K562 (cell line): ENCODE measurements at regions not wholly inside any gene's neighbourhood (a gene's known extent, or its start where the extent isn't known, plus 50 kb on each side); places are given as distances from the start of the nearest gene placed in this dataset.
A peak's percentile ranks its signal among the peaks of the same experiment; 100 is the strongest.

ENCODE experiments used
- CBFA2T2 ChIP-seq: fragments of 450-650 bp; conservative IDR thresholded peaks from 2 replicates; pipeline ENCODE4 v1.6.1; 2017; ENCODE audit warnings: mild to moderate bottlenecking
- EP300 ChIP-seq: IDR thresholded peaks from 2 replicates; pipeline ENCODE4 v1.6.1; 2012; ENCODE audit warnings: low read length, improper control_type of control experiment
- ESRRA ChIP-seq: fragments of 450-650 bp; IDR thresholded peaks from 2 replicates; pipeline ENCODE4 v1.6.1; 2014; ENCODE audit warnings: low read depth, mild to moderate bottlenecking, moderate library complexity, borderline replicate concordance
- IRF9 ChIP-seq: fragments of 450-650 bp; IDR thresholded peaks from 2 replicates; pipeline ENCODE4 v1.6.1; 2016; ENCODE audit warnings: missing biosample characterization, missing genetic modification characterization
- MTA1 ChIP-seq: fragments of 450-650 bp; IDR thresholded peaks from 2 replicates; pipeline ENCODE4 v1.6.1; 2017; ENCODE audit warnings: borderline replicate concordance
- NBN ChIP-seq: fragments of 450-650 bp; IDR thresholded peaks from 2 replicates; pipeline ENCODE4 v1.6.1; 2016; ENCODE audit warnings: low read depth, mild to moderate bottlenecking
- NCOR1 ChIP-seq: fragments of 450-650 bp; IDR thresholded peaks from 2 replicates; pipeline ENCODE4 v1.6.1; 2016; ENCODE audit warnings: mild to moderate bottlenecking, moderate library complexity
- NR1H2 ChIP-seq: sonication (generic); formaldehyde crosslinking; IDR thresholded peaks from 2 replicates; pipeline ENCODE4 v1.4.0; 2020; ENCODE audit warnings: mild to moderate bottlenecking, missing genetic modification reagents
- RB1 ChIP-seq: fragments of 450-650 bp; IDR thresholded peaks from 2 replicates; pipeline ENCODE4 v1.6.1; 2017; ENCODE audit warnings: low read depth, mild to moderate bottlenecking
- RBM14 ChIP-seq: fragments of 200-400 bp; formaldehyde crosslinking; IDR thresholded peaks from 2 replicates; pipeline ENCODE4 v1.6.1; 2018; ENCODE audit warnings: low read depth, mild to moderate bottlenecking, low read length, moderate library complexity, borderline replicate concordance; ENCODE audit not compliant: insufficient read depth
- SMAD3 ChIP-seq: fragments of 450-650 bp; formaldehyde crosslinking; conservative IDR thresholded peaks from 2 replicates; pipeline ENCODE4 v1.4.0; 2020; ENCODE audit warnings: mild to moderate bottlenecking
- STAG1 ChIP-seq: sonication (generic); formaldehyde crosslinking; IDR thresholded peaks from 2 replicates; pipeline ENCODE4 v1.5.0; 2020; ENCODE audit warnings: missing genetic modification reagents, borderline replicate concordance
- TRIM24 ChIP-seq, 2 experiments: fragments of 450-650 bp; IDR thresholded peaks; 2 replicates each; pipeline ENCODE4 v1.6.1; 2016
- YY1 ChIP-seq, 3 experiments: IDR thresholded peaks; 2 replicates each; pipeline ENCODE4 v1.6.1; 2011; ENCODE audit warnings: low read length in 2 of 3, mild to moderate bottlenecking in 2 of 3, moderate library complexity in 2 of 3, borderline replicate concordance in 1 of 3, control low read depth in 1 of 3, low read depth in 1 of 3; ENCODE audit not compliant: insufficient read depth in 3 of 3, insufficient replicate concordance in 2 of 3, control insufficient read depth in 1 of 3, insufficient read length in 1 of 3; ENCODE audit errors: extremely low read depth in 1 of 3
- ZEB2 ChIP-seq: fragments of 450-650 bp; IDR thresholded peaks from 2 replicates; pipeline ENCODE4 v1.6.1; 2016
- ZFP91 ChIP-seq: sonication (generic); formaldehyde crosslinking; IDR thresholded peaks from 2 replicates; pipeline ENCODE4 v1.8.0; 2022; ENCODE audit warnings: mild to moderate bottlenecking, missing genetic modification reagents
- ZNF785 ChIP-seq: fragments of 250-450 bp; sonication (Bioruptor Pico); IDR thresholded peaks from 2 replicates; pipeline ENCODE4 v1.4.0; 2020; ENCODE audit warnings: mild to moderate bottlenecking
- TF ChIP-seq, protein P1 (sequence below): fragments of 250-450 bp; sonication (Bioruptor Pico); IDR thresholded peaks from 2 replicates; pipeline ENCODE4 v1.4.0; 2020
- TF ChIP-seq, protein P2 (sequence below): fragments of 450-650 bp; conservative IDR thresholded peaks from 2 replicates; pipeline ENCODE4 v1.6.1; 2016; ENCODE audit warnings: missing genetic modification characterization, low read depth, mild to moderate bottlenecking, missing compliant biosample characterization, moderate library complexity

- TF ChIP-seq ZFP91 (CRISPR knock-in tag) (no peak), NR1H2 (CRISPR knock-in tag) (no peak), STAG1 (CRISPR knock-in tag) (no peak), EP300 (peak; percentile 87), MTA1 (peak; percentile 89), SMAD3 (0 out of 2 replicates have a peak, but pooled peaks have one; percentile 24), NCOR1 (peak; percentile 39), NBN (peak; percentile 26; the same call in 1 of the 2 replicates), IRF9 (no peak), TRIM24 (IDR thresholded peaks at IDR 0.05) (peak in 1 of 2 experiments; percentile 10; a peak in 1 of 4 replicates), ZNF785 (no peak), RBM14 (no peak), ESRRA (no peak; the same call in 1 of the 2 replicates), ZEB2 (peak; percentile 97), RB1 (no peak), CBFA2T2 (peak; percentile 11; the same call in 1 of the 2 replicates), YY1 (IDR thresholded peaks at IDR 0.05; ENCODE audit: borderline replicate concordance in 1 of 3, control insufficient read depth in 1 of 3, extremely low read depth in 1 of 3, insufficient read depth in 3 of 3, insufficient read length in 1 of 3, insufficient replicate concordance in 2 of 3, low read depth in 1 of 3, low read length in 2 of 3) (peak; percentile 28 to 94 (median 56))
- TF ChIP-seq, protein P1, sequence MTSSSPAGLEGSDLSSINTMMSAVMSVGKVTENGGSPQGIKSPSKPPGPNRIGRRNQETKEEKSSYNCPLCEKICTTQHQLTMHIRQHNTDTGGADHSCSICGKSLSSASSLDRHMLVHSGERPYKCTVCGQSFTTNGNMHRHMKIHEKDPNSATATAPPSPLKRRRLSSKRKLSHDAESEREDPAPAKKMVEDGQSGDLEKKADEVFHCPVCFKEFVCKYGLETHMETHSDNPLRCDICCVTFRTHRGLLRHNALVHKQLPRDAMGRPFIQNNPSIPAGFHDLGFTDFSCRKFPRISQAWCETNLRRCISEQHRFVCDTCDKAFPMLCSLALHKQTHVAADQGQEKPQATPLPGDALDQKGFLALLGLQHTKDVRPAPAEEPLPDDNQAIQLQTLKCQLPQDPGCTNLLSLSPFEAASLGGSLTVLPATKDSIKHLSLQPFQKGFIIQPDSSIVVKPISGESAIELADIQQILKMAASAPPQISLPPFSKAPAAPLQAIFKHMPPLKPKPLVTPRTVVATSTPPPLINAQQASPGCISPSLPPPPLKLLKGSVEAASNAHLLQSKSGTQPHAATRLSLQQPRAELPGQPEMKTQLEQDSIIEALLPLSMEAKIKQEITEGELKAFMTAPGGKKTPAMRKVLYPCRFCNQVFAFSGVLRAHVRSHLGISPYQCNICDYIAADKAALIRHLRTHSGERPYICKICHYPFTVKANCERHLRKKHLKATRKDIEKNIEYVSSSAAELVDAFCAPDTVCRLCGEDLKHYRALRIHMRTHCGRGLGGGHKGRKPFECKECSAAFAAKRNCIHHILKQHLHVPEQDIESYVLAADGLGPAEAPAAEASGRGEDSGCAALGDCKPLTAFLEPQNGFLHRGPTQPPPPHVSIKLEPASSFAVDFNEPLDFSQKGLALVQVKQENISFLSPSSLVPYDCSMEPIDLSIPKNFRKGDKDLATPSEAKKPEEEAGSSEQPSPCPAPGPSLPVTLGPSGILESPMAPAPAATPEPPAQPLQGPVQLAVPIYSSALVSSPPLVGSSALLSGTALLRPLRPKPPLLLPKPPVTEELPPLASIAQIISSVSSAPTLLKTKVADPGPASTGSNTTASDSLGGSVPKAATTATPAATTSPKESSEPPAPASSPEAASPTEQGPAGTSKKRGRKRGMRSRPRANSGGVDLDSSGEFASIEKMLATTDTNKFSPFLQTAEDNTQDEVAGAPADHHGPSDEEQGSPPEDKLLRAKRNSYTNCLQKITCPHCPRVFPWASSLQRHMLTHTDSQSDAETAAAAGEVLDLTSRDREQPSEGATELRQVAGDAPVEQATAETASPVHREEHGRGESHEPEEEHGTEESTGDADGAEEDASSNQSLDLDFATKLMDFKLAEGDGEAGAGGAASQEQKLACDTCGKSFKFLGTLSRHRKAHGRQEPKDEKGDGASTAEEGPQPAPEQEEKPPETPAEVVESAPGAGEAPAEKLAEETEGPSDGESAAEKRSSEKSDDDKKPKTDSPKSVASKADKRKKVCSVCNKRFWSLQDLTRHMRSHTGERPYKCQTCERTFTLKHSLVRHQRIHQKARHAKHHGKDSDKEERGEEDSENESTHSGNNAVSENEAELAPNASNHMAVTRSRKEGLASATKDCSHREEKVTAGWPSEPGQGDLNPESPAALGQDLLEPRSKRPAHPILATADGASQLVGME (CRISPR knock-in tag): no peak
- TF ChIP-seq, protein P2, sequence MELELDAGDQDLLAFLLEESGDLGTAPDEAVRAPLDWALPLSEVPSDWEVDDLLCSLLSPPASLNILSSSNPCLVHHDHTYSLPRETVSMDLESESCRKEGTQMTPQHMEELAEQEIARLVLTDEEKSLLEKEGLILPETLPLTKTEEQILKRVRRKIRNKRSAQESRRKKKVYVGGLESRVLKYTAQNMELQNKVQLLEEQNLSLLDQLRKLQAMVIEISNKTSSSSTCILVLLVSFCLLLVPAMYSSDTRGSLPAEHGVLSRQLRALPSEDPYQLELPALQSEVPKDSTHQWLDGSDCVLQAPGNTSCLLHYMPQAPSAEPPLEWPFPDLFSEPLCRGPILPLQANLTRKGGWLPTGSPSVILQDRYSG: 0 out of 2 replicates have a peak, but pooled peaks have one; percentile 72
Measured at GRCh38 chr6:10314163-10314955, 100.5 kb downstream of the TFAP2A start (continued).
